ENCODE measurements at regions not wholly inside any gene's neighbourhood (a gene's known extent, or its start where the extent isn't known, plus 50 kb on each side); places are given as distances from the start of the nearest gene placed in this dataset.

DNA sequence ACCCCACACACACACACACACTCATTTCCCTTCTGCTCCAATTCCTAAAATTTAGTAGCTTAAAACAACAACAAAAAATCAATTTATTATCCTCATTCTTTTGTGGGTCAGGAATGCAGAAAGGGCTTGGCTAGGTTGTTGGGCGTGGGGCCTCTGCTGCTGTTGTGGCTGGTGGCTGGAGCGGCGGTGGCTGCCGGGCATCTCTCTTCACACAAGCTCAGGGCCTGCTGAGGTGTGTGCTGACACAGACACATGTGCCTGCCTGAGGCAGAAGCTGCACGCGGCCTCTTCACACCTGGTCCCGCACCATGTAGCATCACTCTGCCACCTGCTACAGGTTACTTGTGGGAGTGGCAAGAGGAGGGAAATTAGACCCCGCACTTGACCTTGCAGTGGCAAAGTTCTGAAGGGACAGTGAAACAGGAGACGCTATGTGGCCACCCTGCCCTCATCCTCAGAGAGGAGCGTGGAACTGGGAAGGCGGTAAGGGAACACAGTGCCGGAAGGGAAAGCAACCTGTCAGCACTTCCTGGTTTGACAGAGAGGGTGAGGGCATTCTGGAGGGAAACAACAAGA is 64.0 kb upstream of the PRR20G start:
- FAIRE-seq (no peak), DNase-seq (ENCODE audit: low spot score) (no peak)

DNA sequence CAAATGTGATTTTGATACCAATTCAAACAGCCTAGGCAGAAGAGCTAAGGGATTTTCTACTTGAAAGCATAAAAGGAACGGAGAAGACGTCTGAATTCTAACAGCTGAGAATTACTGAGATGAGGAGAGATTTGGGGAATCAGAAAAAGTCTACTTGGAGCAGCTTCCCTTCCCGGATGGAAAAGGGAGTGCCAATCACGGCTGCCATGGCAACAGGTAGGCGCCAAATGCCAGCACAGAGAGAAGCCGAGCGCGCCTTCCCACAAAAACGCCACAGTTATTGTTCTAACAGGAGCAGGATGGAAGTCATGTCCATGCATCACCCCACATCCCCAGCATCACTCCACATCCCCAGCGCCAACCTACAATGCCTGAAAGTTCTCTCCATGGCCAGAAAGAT is 63.5 kb upstream of the PRR20G start:
- no peak for FAIRE-seq
- DNase-seq (ENCODE audit: low spot score), result no peak

DNA sequence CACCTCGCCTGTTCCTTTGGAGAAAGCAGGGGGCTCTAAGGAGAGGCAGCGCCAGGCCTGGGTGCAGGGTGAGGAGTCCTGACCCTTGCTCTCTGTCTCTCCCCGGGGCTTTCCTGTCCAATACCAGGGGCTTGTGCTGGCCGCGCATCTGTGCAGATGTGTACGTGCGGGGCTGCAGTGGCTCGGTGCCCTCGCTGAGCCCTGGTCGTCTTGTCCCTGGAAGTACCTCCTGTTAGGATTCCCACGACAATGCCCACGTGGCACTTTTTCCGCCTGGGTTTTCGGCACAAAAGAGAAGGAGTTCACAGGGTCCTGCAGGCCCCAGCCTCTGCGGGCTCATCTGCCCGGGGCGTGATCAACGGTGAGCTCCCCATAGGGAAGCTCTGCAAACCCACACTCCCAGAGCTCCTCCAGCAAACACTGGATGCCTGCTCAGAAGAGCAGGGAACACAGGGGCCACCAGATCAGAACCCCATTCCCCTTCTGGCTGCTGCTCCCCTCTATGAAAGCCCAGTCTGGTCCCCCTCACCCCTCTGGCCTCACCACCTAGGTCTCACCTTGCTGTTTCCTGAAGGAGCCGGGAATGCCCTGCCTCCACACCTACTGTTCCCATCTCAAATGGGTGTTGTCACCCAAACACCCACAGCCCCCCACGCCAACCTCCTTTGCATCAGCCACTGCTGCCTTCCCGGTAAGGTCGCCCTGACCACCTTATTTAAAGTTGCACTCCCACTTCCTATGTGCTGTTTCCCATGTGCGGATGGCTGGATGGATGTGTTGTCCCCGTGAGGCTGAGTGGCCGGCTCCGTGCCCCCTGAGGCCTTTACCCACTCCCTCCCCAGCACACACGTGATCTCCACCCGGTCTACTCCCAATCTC is 62.6 kb upstream of the PRR20G start:
- FAIRE-seq (no peak), DNase-seq (ENCODE audit: low spot score) (no peak)

DNA sequence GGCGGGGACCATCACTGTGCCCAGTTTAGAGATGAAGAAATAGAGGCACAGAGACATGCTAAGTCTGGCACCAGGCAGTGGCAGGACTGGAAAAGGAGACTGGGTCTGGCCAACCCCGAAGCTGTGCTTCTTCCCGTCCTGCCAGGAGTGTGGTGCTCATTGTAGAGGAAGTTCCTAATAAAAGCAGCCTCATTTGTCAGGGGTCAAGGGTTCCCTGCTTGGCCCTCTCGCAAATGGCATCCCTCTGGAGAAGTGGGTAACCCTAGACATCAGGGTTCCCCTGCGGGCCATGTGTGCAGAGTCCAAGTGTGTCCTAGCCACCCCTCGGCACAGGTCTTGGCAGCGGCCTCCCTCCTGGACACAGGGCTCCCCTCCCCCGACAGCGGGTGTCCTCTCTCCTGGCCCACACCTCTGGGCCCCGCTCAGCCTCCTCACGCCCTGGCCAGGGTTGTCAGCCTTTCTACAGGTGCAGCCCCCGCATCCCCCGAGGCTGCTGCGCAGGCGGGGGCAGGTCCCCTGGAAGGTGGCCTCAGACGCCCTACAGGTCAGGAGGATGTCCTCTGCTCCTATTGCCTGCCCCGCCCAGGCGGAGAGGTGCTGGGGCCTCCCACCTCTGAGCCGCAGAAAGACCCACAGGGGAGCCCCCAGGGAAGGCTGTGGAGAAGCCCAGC is 61.8 kb upstream of the PRR20G start:
- FAIRE-seq, result no peak

DNA sequence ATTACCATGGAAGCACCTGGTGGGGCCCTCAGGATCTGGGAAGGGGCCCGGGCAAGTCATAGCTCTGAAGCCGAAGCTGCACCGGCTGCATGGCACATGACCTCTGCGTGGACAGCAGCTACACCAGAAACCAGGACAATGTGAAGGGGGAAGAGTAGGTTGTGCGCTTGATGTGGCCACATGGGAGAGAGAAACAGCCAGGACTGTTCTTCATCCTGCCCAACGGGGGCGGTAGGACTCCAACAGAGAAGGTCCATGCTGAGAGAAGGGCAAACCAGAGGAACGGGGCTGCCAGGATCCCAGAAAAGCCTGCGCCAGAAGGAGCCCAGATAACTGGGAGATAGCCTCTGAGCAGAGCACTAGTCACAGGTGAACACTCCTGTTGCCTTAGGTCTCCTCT is 54.9 kb upstream of the PRR20G start:
- FAIRE-seq (no peak), DNase-seq (ENCODE audit: low spot score) (no peak)

More for the DNA sequence above, 61.8 kb upstream of the PRR20G start:
- DNase-seq (ENCODE audit: low spot score), result no peak

DNA sequence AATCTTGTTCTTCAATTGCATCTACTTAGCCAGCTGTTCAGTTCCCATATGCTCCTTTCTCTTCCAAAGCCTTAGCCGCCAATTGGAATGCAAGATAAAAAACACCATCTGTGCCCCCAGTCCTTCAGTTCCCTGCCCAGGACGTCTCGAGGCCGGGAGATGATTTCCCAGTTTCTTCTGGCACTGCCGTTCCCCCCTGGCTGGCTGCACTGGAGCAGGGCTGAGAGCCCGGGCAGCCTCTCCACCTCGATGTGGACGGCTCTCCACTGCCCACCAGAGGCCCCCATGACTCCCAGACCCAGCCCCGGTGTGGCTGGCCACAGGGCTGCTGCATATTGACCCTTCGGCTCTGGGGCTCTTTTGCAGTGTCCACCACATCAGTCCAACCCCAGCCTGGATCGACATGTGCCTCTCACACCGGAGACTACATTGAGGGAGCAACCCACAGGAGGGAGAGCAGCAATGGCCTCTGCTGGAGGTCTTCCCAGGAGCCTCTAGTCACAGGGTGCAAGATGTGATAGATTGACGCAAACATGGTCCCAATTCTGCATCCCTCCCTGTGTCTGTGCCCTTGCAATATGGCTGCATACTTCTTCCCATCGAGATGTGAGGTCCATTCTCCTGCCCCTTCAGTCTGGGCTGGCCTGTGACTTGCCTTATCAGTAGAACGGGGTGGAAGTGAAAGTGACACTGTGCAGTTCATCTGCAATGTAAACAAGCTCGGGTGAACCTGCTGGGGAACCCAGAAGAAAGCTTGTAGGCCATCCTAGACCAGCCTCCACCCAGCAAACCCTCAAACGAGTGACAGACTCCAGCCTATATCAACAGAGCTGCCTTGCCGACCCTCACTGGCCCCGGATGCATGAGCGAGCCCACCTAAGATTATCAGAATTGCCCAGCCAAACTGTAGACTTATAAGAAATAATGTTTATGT is 52.3 kb upstream of the PRR20G start:
- DNase-seq (ENCODE audit: low spot score), result no peak
- no peak for FAIRE-seq

DNA sequence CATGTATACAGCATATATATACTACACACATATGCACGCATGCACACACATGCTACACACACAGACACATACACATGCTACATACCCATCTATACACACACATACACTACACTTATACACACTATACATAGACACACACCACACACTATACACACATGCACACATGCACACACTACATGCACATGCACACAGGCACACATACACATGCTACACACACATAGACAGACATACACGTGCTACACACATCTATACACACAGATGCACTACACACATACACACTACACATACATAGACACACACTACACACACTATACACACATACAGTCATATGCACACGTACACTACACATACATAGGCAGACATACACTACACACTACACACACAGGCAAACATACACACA is 51.2 kb upstream of the PRR20G start:
- DNase-seq (ENCODE audit: low spot score) (no peak), FAIRE-seq (no peak)

DNA sequence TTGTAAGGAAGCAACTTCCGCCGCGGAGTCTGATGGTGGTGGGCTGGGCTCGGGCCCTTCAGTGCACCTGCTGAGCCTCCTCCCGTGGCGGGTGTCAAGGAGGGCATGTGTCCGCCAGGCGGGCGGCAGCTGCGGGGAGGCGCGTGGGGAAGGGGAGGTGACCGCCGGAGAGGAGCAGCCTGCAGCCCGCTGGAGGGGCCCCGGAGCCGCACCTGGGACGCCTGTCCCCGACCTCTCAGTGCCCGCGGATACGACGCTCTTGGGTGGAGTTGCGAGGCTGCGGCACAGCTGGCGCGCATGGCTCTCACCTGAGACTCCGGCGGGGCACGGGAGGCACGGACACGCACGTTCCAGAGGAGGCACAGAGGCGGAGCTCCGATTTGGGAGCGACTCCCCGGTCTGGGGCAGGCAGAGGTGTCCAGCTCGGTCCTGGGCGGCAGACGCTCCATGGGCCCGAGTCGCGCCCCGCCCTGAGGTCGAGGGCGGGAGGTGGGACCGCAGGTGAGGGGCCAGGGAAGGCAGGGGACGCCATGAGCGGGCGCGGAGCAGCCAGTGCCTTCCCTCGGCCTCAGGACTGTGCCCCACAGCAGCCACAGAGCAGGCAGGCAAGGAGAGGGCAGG is 50.2 kb upstream of the PRR20G start:
- no peak for DNase-seq (ENCODE audit: low spot score)
- no peak for FAIRE-seq
